NT2/D1 (cell line): ENCODE measurements at regions not wholly inside any gene's neighbourhood (a gene's known extent, or its start where the extent isn't known, plus 50 kb on each side); places are given as distances from the start of the nearest gene placed in this dataset.

Source experiments
- DNase-seq: peaks from one replicate; pipeline ENCODE4 v3.0.0-alpha.2; 2011; ENCODE audit warnings: low read depth, low spot score
- H3K27me3 ChIP-seq: 2 replicates; pipeline ENCODE4 v1.6.0; 2011; ENCODE audit warnings: mild to moderate bottlenecking; ENCODE audit not compliant: insufficient read length, insufficient read depth
- H3K36me3 ChIP-seq: 2 replicates; pipeline ENCODE4 v1.6.1; 2011; ENCODE audit warnings: mild to moderate bottlenecking, low read length, mixed read lengths; ENCODE audit not compliant: insufficient read depth, insufficient read length
- H3K4me1 ChIP-seq: 2 replicates; pipeline ENCODE4 v1.5.1; 2011; ENCODE audit not compliant: insufficient read depth, insufficient read length
- H3K4me3 ChIP-seq: 2 replicates; pipeline ENCODE4 v1.5.1; 2011; ENCODE audit warnings: low read depth; ENCODE audit not compliant: insufficient read length
- H3K9ac ChIP-seq: 2 replicates; pipeline ENCODE4 v1.6.0; 2011; ENCODE audit warnings: low read depth; ENCODE audit not compliant: insufficient read length
- H3K9me3 ChIP-seq: 2 replicates; pipeline ENCODE4 v1.5.1; 2011; ENCODE audit warnings: mild to moderate bottlenecking, low read length; ENCODE audit not compliant: insufficient read depth
- SUZ12 ChIP-seq: IDR thresholded peaks from 2 replicates; pipeline ENCODE4 v1.6.1; 2011; ENCODE audit not compliant: insufficient read length, insufficient read depth; ENCODE audit errors: extremely low read depth
- YY1 ChIP-seq: IDR thresholded peaks from 2 replicates; pipeline ENCODE4 v1.6.1; 2011; ENCODE audit not compliant: insufficient read length, insufficient read depth
- ZNF274 ChIP-seq: IDR thresholded peaks from 2 replicates; pipeline ENCODE4 v1.6.1; 2011; ENCODE audit warnings: mild to moderate bottlenecking, low read depth, low read length

DNA sequence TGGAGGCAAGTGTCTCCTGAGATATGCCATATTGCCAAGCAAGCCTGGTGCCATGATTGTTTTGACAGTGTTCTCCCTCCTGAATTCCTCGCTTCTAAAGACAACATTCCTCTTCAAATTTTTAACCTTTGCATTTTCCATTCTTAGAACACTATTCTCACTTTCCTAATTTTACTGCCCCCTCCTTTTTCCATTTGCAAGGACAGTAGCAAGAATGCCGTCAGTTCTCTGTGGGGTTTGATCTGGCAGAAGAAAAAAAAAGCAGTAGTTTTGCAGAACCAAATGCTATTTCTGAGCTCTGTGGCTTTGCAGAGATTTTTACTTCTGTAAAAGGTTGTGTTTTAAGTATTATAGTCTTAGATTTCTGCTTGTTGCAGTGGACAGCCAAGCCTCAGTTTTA, 295.2 kb downstream of the NUAK1 start:
- no peaks in the 10 kb centered on the region for H3K27me3 ChIP-seq
- no peak for TF ChIP-seq ZNF274
- TF ChIP-seq YY1, result no peak
- no peaks in the 10 kb centered on the region for H3K4me1 ChIP-seq
- peaks cover 8% of the 10 kb centered on the region for H3K9me3 ChIP-seq
- H3K4me3 ChIP-seq, result no peak overlapping the region
- H3K36me3 ChIP-seq, result no peaks in the 10 kb centered on the region
- DNase-seq, result no peak
- H3K9ac ChIP-seq, result no peak overlapping the region

DNA sequence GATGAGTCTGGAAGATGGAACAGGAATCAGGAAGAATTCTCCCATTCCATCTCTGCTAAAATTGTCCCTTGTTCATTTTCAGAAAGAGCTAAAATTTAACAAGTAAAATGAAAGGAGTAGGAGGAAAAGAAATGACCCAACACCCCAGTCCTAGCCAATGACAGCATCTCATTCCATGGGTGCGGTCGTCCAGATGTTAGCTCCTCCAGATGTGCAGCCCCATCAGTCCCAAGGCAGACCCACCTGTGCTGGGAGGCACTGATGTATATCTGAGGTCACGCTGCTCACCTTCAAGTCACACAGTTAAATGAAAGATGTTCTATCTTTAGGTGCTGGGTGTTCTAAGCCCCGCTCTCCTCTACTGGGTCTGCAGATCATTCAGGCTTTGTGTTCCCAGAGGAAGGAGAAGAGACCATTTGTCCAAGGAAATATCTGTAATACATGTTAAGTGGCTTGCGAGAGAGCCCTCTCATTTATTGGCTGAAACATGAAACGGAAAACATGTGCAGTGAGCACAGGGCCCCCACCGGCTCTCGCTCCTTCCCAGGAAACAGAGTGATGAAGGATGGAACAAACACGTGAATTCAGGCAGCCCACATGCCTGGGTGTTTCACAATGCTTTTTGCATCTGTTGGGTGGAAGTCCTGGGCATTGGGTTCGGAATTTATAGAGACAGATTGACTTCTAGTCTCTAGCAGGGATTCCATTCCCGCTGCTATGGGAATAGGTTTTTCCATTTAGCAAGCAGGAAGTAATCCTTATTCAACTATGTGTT, 294.6 kb downstream of the NUAK1 start:
- Histone ChIP-seq H3K36me3 (no peaks in the 10 kb centered on the region), H3K9ac (no peak overlapping the region), H3K27me3 (no peaks in the 10 kb centered on the region), H3K4me1 (no peaks in the 10 kb centered on the region), H3K4me3 (no peak overlapping the region), H3K9me3 (peaks cover 8% of the 10 kb centered on the region)
- TF ChIP-seq SUZ12 (no peak), ZNF274 (no peak)
- no peak for DNase-seq

DNA sequence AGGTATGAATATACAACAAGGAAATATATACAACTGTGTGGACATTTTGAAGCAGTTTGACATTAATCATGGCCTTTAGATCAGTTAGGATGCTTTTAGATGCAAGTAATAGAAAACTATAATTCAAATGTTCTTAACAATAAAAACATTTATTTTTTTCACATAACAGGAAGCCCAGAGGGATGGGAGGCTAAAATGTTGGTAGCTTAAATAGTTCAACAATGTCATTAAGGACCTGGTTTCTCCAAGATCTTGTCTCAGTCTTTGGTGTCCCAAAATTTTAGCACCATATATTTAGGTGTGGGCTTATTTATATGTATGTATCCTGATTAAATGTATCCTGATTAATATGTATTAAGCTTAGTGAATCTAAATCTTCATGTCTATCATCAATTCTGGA, 292.4 kb downstream of the NUAK1 start:
- no peaks in the 10 kb centered on the region for H3K4me1 ChIP-seq
- peaks cover 8% of the 10 kb centered on the region for H3K9me3 ChIP-seq
- no peak overlapping the region for H3K4me3 ChIP-seq
- no peaks in the 10 kb centered on the region for H3K36me3 ChIP-seq
- H3K27me3 ChIP-seq, result no peaks in the 10 kb centered on the region
- DNase-seq, result no peak
- no peak for TF ChIP-seq ZNF274
- TF ChIP-seq SUZ12, result no peak
- no peak overlapping the region for H3K9ac ChIP-seq

DNA sequence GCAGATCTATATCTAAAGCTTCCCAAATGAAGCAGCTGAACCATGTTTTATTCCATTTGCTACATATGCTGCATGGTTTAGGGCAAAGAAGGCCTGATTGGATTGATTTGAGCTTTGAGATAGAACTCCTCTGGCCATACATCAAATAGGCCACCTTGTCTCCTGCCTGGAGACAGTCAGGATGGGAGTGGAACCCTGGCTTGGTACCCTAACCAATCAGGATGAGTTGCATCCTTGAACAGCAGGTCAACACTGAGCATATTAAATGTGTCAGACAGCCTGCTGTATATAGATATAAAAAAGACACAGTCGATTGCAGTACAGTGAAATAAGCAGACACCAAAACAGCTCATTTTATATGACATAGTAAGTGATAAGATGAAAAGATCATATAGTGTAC, 291.7 kb downstream of the NUAK1 start:
- H3K36me3 ChIP-seq, result no peaks in the 10 kb centered on the region
- H3K4me3 ChIP-seq, result no peak overlapping the region
- peaks cover 8% of the 10 kb centered on the region for H3K9me3 ChIP-seq
- no peak for TF ChIP-seq YY1
- no peak for TF ChIP-seq ZNF274
- no peaks in the 10 kb centered on the region for H3K27me3 ChIP-seq
- H3K4me1 ChIP-seq, result no peaks in the 10 kb centered on the region
- H3K9ac ChIP-seq, result no peak overlapping the region
- DNase-seq, result no peak

DNA sequence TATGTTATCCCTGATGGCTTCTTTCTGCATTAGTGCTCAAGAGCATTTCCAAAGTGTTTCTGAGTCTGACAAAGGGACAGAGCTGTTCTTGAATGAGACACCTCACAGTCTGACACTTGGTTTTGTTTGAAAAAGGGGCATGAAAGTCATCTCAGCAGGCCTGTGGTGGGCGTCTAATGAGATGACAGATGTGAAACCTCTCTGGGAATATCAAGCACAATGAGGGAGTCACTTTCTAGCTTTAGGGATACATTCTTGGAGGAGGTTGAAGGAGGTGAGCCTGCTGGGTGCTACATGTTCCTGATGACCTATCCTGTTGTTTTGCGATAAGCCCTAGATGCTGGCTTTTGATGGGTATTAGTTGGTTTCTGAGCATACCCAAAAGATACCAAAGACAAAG, 290.5 kb downstream of the NUAK1 start:
- Histone ChIP-seq H3K36me3 (no peaks in the 10 kb centered on the region), H3K9me3 (peaks cover 8% of the 10 kb centered on the region), H3K27me3 (no peaks in the 10 kb centered on the region), H3K4me3 (no peak overlapping the region), H3K9ac (no peak overlapping the region), H3K4me1 (no peaks in the 10 kb centered on the region)
- TF ChIP-seq YY1 (no peak), SUZ12 (no peak), ZNF274 (no peak)
- no peak for DNase-seq

DNA sequence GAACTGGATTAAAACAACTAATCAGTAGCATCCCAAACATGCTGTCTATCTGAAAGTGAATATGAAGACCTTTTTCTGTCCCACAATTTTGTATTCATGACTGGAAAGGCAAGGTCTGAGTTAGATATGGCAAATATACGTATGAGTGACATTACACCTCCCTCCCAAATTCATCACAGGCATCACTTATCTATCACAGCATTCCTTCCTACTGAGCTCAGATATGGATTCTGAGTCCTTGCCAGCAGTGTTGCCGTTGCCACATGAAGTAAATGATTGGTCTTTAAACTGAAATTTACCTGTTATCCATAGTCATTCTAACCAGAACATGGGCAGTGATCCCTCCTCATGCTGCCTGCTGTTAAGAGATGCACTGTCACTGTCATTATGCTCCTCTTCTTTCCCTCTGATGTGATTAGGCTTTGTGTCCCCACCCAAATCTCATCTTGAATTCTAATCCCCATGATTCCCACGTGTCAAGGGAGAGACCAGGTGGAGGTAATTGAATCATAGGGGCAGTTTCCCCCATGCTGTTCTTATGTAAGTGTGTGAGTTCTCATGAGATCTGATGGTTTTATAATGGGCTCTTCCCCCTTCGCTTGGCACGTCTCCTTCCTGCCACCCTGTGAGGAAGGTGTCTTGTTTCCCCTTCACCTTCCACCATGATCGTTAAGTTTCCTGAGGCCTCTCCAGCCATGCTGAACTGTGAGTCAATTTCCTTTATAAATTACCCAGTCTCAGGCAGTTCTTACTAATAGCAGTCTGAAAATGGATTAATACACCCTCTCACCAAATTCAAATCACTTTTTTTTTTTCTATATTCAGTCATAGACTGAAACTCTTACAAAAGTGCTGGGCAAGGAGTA, 288.4 kb downstream of the NUAK1 start:
- H3K27me3 ChIP-seq, result no peaks in the 10 kb centered on the region
- H3K4me3 ChIP-seq, result no peak overlapping the region
- H3K36me3 ChIP-seq, result no peaks in the 10 kb centered on the region
- H3K9me3 ChIP-seq, result peaks cover 8% of the 10 kb centered on the region
- DNase-seq, result no peak
- TF ChIP-seq SUZ12 (no peak), ZNF274 (no peak), YY1 (no peak)
- no peaks in the 10 kb centered on the region for H3K4me1 ChIP-seq
- H3K9ac ChIP-seq, result no peak overlapping the region

DNA sequence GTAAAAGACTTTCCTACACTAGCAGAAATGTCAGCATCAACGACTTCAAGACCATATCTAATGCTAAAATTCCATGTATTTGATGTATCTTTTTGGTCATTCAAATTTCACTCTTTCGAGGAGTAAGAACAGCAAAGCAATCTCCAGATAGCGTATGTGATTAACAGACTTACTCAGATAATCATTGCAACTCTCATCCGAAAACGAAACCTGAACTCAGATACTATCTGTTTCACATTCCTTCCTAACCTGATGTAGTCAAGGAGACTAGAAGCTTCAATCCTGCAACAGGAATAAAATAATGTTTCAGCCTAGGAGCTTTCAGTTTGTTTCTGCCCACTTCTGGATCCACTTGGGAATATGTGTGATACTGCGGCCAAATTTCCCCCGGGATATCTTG, 286.3 kb downstream of the NUAK1 start:
- no peaks in the 10 kb centered on the region for H3K36me3 ChIP-seq
- TF ChIP-seq YY1 (no peak), SUZ12 (no peak), ZNF274 (no peak)
- no peak overlapping the region for H3K4me3 ChIP-seq
- H3K9ac ChIP-seq, result no peak overlapping the region
- no peaks in the 10 kb centered on the region for H3K9me3 ChIP-seq
- DNase-seq, result no peak
- H3K27me3 ChIP-seq, result no peaks in the 10 kb centered on the region
- no peaks in the 10 kb centered on the region for H3K4me1 ChIP-seq

DNA sequence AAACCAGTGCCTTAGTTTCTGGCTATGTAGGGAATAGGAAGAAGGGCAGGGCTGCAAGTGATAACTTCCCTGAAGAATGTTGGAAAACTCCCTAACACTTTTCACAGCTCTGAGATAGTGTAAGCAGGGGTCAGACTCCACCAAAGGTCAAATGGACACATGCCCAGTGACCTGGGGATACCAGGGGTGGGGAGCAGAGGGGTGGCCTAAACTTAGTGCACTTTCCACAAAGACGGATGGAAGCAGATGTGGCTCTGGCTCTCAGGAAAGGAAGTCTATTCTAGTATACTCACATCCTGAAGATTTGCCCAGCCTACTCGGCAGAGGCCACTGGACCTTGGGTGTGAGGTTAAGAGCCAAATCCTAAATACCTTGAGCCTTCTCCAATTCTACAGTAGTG, 285.8 kb downstream of the NUAK1 start:
- H3K4me1 ChIP-seq, result no peaks in the 10 kb centered on the region
- TF ChIP-seq YY1 (no peak), ZNF274 (no peak), SUZ12 (no peak)
- H3K9me3 ChIP-seq, result no peaks in the 10 kb centered on the region
- no peaks in the 10 kb centered on the region for H3K36me3 ChIP-seq
- no peaks in the 10 kb centered on the region for H3K27me3 ChIP-seq
- H3K9ac ChIP-seq, result no peak overlapping the region
- no peak overlapping the region for H3K4me3 ChIP-seq
- DNase-seq, result no peak
